Endothelial cell of umbilical vein (primary cell): ENCODE measurements at regions not wholly inside any gene's neighbourhood (a gene's known extent, or its start where the extent isn't known, plus 50 kb on each side); places are given as distances from the start of the nearest gene placed in this dataset.

Experiments used
- BruUV-seq: library from RNA; stranded (reverse); fragments of 400-500 nt; replicated peaks from 2 replicates; lab custom pipeline; 2021; lab: Mats Ljungman, UMichigan
- CTCF ChIA-PET: fragments of 300-600, 350-600 bp; sonication (Branson Sonifier 250); formaldehyde crosslinking; loops from one replicate; lab custom pipeline; 2021; ENCODE audit warnings: antibody characterized with exemption, inconsistent platforms; lab: Charles Lee
- POLR2A ChIA-PET: fragments of 300-600, 350-600 bp; sonication (Branson Sonifier 250); formaldehyde crosslinking; loops from one replicate; lab custom pipeline; 2021; ENCODE audit warnings: antibody characterized with exemption, inconsistent platforms; lab: Charles Lee
- DNase-seq: peaks from one replicate; pipeline ENCODE4 v3.0.0-alpha.2; 2011; ENCODE audit warnings: low read depth, low spot score
- FAIRE-seq: peaks from 2 replicates; lab custom pipeline; 2011; peaks lifted over from hg19 to GRCh38; lab: Jason Lieb, UNC
- H2AFZ ChIP-seq: 2 replicates; pipeline ENCODE4 v1.6.0; 2012; ENCODE audit warnings: low read depth, low read length, control low read depth, inconsistent platforms
- H3K27ac ChIP-seq: 2 replicates; pipeline ENCODE4 v1.5.1; 2011; ENCODE audit warnings: low read depth, mild to moderate bottlenecking, control low read depth, low read length, moderate library complexity; ENCODE audit not compliant: insufficient read depth
- H3K27me3 ChIP-seq, 2 experiments: 2 replicates each; pipeline versions ENCODE4 v1.6.0 to v1.6.1; 2011; ENCODE audit warnings: low read length in 2 of 2, mixed read lengths in 1 of 2; ENCODE audit not compliant: control insufficient read depth in 2 of 2, insufficient read depth in 2 of 2
- H3K36me3 ChIP-seq, 2 experiments: 2 replicates in 1 of 2; 3 replicates in 1 of 2; pipeline ENCODE4 v1.5.1; 2011; ENCODE audit warnings: low read length in 2 of 2, mild to moderate bottlenecking in 1 of 2, moderate library complexity in 1 of 2; ENCODE audit not compliant: control insufficient read depth in 2 of 2, insufficient read depth in 2 of 2; ENCODE audit errors: extremely low read depth in 1 of 2
- H3K4me1 ChIP-seq: 3 replicates; pipeline ENCODE4 v1.5.1; 2011; ENCODE audit warnings: mild to moderate bottlenecking, low read length; ENCODE audit not compliant: control insufficient read depth, insufficient read depth; ENCODE audit errors: extremely low read depth
- H3K4me2 ChIP-seq: 2 replicates; pipeline ENCODE4 v1.6.1; 2011; ENCODE audit warnings: low read length, control low read depth, mixed read lengths; ENCODE audit not compliant: insufficient read depth
- H3K4me3 ChIP-seq, 3 experiments: fragments of 200-600 bp in 1 of 3; sonication (generic), shearing (Covaris generic) in 1 of 3; replicated peaks in 1 of 3; 2 replicates each; pipeline ENCODE4 v1.5.1; 2011 to 2016; ENCODE audit warnings: control low read depth in 3 of 3, low read length in 3 of 3, mild to moderate bottlenecking in 2 of 3, inconsistent platforms in 1 of 3, low read depth in 1 of 3, moderate library complexity in 1 of 3; ENCODE audit not compliant: insufficient read depth in 1 of 3
- H3K79me2 ChIP-seq: 2 replicates; pipeline ENCODE4 v1.6.0; 2012; ENCODE audit warnings: low read length, inconsistent platforms; ENCODE audit not compliant: control insufficient read depth, insufficient read depth
- H3K9ac ChIP-seq: replicated peaks from 2 replicates; pipeline ENCODE3; 2011; ENCODE audit warnings: low read length, control low read depth; ENCODE audit not compliant: insufficient read depth; ENCODE audit errors: extremely low read depth
- H3K9me1 ChIP-seq: replicated peaks from 3 replicates; pipeline ENCODE4 v1.6.0; 2011; ENCODE audit warnings: mild to moderate bottlenecking, low read length; ENCODE audit not compliant: control insufficient read depth, insufficient read depth; ENCODE audit errors: extremely low read depth
- H3K9me3 ChIP-seq: replicated peaks from 2 replicates; pipeline ENCODE4 v1.5.1; 2012; ENCODE audit warnings: low read length, inconsistent platforms; ENCODE audit not compliant: control insufficient read depth, insufficient read depth
- H4K20me1 ChIP-seq: replicated peaks from 2 replicates; pipeline ENCODE3; 2011; ENCODE audit warnings: mild to moderate bottlenecking, low read length; ENCODE audit not compliant: control insufficient read depth, insufficient read depth; ENCODE audit errors: extremely low read depth
- CTCF ChIP-seq, 2 donors: IDR thresholded peaks; 1 replicate in 1 of 2; 2 replicates in 1 of 2; pipeline ENCODE4 v1.5.1; 2011; ENCODE audit warnings: low read length in 2 of 2, mild to moderate bottlenecking in 2 of 2, moderate library complexity in 2 of 2, control low read depth in 1 of 2, inconsistent platforms in 1 of 2, low read depth in 1 of 2; ENCODE audit not compliant: insufficient read depth in 1 of 2; ENCODE audit errors: extremely low read depth in 1 of 2
- EZH2 ChIP-seq: IDR thresholded peaks from 2 replicates; pipeline ENCODE4 v1.6.1; 2012; ENCODE audit warnings: borderline replicate concordance, low read depth, mild to moderate bottlenecking, moderate library complexity, low read length, inconsistent platforms; ENCODE audit not compliant: severe bottlenecking
- FOS ChIP-seq: IDR thresholded peaks from 2 replicates; pipeline ENCODE4 v1.6.1; 2011; ENCODE audit warnings: mild to moderate bottlenecking, low read length, moderate library complexity, borderline replicate concordance; ENCODE audit not compliant: insufficient read depth
- MYC ChIP-seq: IDR thresholded peaks from one replicate; pipeline ENCODE4 v1.6.1; 2011; ENCODE audit warnings: mild to moderate bottlenecking, low read depth, low read length
- POLR2A ChIP-seq: IDR thresholded peaks from 2 replicates; pipeline ENCODE4 v1.6.1; 2012; ENCODE audit warnings: low read depth, mild to moderate bottlenecking, control low read depth, low read length
- dilution Hi-C: fragments of 300-500 bp; cut with MboI; formaldehyde crosslinking; loops from one replicate; pipeline ENCODE4 v1.15.0; 2019; ENCODE audit warnings: low sequenced_read_pairs; ENCODE audit not compliant: extremely low pct_ligation_motif_present
- intact Hi-C: fragments of 100-400 bp; cut with micrococcal nuclease; formaldehyde crosslinking; loops from one replicate; pipeline ENCODE4 v1.10.0; 2022
- TF ChIP-seq, protein P1 (sequence below): IDR thresholded peaks from 2 replicates; pipeline ENCODE4 v1.6.1; 2011; ENCODE audit not compliant: insufficient read depth, insufficient read length

DNA sequence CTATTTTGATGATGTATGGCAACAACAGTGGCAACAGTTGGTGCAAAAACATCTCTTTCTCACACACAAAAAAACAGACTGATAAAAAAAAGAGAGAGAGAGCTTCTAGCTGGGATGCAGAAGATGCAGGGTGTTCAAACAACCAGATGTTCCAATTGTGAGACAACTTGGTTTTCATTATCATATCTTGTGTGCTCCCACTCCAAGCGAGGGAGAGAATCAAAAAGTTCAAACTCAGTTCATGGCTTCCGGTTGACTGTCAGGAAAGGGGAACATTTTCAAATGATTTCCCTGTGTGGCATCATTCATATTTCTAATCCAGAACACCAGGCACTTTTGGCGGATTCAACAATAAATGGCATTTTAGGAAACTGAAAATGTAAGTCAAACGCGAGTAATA is 72.1 kb downstream of the RSL24D1 start:
- Histone ChIP-seq H3K9me1 (no peaks in the 10 kb centered on the region), H3K4me1 (no peaks in the 10 kb centered on the region), H3K4me2 (no peak overlapping the region), H3K9ac (no peak overlapping the region), H3K27ac (no peak overlapping the region), H2AFZ (no peak overlapping the region), H3K36me3 (no peaks in the 10 kb centered on the region), H3K9me3 (no peaks in the 10 kb centered on the region), H3K79me2 (no peaks in the 10 kb centered on the region), H3K4me3 (no peak overlapping the region), H4K20me1 (no peaks in the 10 kb centered on the region), H3K27me3 (no peaks in the 10 kb centered on the region)
- dilution Hi-C loops (no loop called here), intact Hi-C loops (no loop called here)
- DNase-seq (no peak), FAIRE-seq (no peak)
- POLR2A ChIA-PET = no interaction called here
- no TSS peak for BruUV-seq
- TF ChIP-seq CTCF (IDR thresholded peaks at IDR 0.05; ENCODE audit: extremely low read depth in 1 of 2, insufficient read depth in 1 of 2, low read depth in 1 of 2, low read length in 2 of 2) (no peak), POLR2A (no peak), EZH2 (no peak), FOS (no peak), MYC (no peak)
- TF ChIP-seq, protein P1, sequence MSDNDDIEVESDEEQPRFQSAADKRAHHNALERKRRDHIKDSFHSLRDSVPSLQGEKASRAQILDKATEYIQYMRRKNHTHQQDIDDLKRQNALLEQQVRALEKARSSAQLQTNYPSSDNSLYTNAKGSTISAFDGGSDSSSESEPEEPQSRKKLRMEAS = no peak
- CTCF ChIA-PET = interaction anchor here (1.4 to 1.6 kb wide), 2 partner anchors 10 to 16 kb away, joined by 4 to 6 read pairs; no protein-coding TSS in a partner anchor
